BLaER1 treated with 17β-estradiol and CSF1 and Interleukin-3, amounts not matched to agents 10 nM and 100 nM (cell line): ENCODE measurements at regions not wholly inside any gene's neighbourhood (a gene's known extent, or its start where the extent isn't known, plus 50 kb on each side); places are given as distances from the start of the nearest gene placed in this dataset.

ENCODE experiments used
- H3K27ac ChIP-seq, 11 experiments: shearing (Covaris generic); formaldehyde crosslinking; 2 replicates each; pipeline ENCODE4 v1.8.1; 2022
- H3K27me3 ChIP-seq, 11 experiments: shearing (Covaris generic); formaldehyde crosslinking; 2 replicates each; pipeline ENCODE4 v1.8.1; 2022
- H3K36me3 ChIP-seq, 11 experiments: shearing (Covaris generic); formaldehyde crosslinking; 2 replicates each; pipeline ENCODE4 v1.8.1; 2022
- H3K4me1 ChIP-seq, 10 experiments: shearing (Covaris generic); formaldehyde crosslinking; 2 replicates each; pipeline ENCODE4 v1.8.1; 2022
- H3K4me2 ChIP-seq, 11 experiments: shearing (Covaris generic); formaldehyde crosslinking; 2 replicates each; pipeline ENCODE4 v1.8.1; 2022
- H3K4me3 ChIP-seq, 10 experiments: shearing (Covaris generic); formaldehyde crosslinking; 2 replicates each; pipeline ENCODE4 v1.8.1; 2022
- H3K9ac ChIP-seq, 11 experiments: shearing (Covaris generic); formaldehyde crosslinking; 2 replicates each; pipeline ENCODE4 v1.8.1; 2022
- H3K9me3 ChIP-seq, 11 experiments: shearing (Covaris generic); formaldehyde crosslinking; replicated peaks in 1 of 11; 2 replicates each; pipeline ENCODE4 v1.8.1; 2022
- H4K20me1 ChIP-seq, 11 experiments: shearing (Covaris generic); formaldehyde crosslinking; 2 replicates each; pipeline ENCODE4 v1.8.1; 2022
- Cebpa-rat ChIP-seq, 11 experiments: shearing (Covaris generic); IDR thresholded peaks; 2 replicates each; pipeline ENCODE4 v1.8.1; 2022

- H3K36me3 ChIP-seq, result no peaks in the 10 kb centered on the region
- H3K4me1 ChIP-seq, result no peaks in the 10 kb centered on the region
- no peaks in the 10 kb centered on the region for H3K27me3 ChIP-seq
- no peak overlapping the region for H3K27ac ChIP-seq
- TF ChIP-seq Cebpa-rat (IDR thresholded peaks at IDR 0.05), result no peak
- no peaks in the 10 kb centered on the region for H4K20me1 ChIP-seq
- H3K9me3 ChIP-seq, result no peaks in the 10 kb centered on the region
- H3K9ac ChIP-seq, result no peak overlapping the region
- H3K4me2 ChIP-seq, result no peak overlapping the region
- no peak overlapping the region for H3K4me3 ChIP-seq
Observed at GRCh38 chr2:19078709-19079108, 279.7 kb downstream of the OSR1 start.

DNA sequence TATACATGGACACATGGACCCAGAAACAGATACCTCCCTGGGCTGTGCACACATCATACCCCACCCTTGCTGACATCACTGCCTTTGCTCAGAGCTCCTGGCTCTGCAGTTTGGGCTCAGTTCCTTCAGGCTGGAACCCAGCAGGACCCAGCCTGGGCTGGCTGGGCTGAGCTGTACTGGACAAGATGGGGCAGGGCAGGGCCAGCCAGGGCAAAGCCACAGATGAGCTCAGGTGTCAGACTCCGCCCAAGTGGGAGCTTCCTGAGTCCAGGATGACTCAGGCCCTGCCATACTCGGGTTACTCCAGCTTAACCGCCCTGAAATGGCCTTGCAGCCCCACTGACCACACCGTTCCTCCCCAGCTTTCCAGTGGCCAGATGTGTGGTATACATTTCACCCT is 284.9 kb downstream of the OSR1 start:
- no peak overlapping the region for H3K4me2 ChIP-seq
- H3K27me3 ChIP-seq, result no peaks in the 10 kb centered on the region
- no peaks in the 10 kb centered on the region for H3K4me1 ChIP-seq
- TF ChIP-seq Cebpa-rat (IDR thresholded peaks at IDR 0.05), result no peak
- H3K36me3 ChIP-seq, result no peaks in the 10 kb centered on the region
- H3K27ac ChIP-seq, result no peak overlapping the region
- H3K9me3 ChIP-seq, result no peaks in the 10 kb centered on the region
- H4K20me1 ChIP-seq, result no peaks in the 10 kb centered on the region
- no peak overlapping the region for H3K4me3 ChIP-seq
- H3K9ac ChIP-seq, result no peak overlapping the region

DNA sequence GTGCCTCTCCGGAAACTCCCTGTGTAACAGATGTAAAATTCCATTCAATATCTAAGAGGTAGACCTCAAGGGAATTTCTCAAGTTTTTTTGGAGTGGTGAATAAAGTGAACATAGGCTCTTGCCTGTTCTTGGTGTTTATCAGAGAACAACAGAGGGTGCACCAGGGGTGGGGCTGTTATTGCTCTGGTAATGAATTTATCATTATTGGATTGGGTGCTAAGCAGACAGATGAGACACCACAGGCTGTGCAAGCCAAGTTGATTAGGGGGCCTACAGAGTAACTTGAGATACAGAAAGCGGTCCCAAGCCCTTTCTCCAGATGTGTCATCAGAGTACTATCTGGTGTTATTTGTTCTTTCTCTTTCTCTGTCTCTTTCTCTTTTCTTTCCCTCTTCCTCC is 286.3 kb downstream of the OSR1 start:
- H3K9me3 ChIP-seq, result no peaks in the 10 kb centered on the region
- no peak for TF ChIP-seq Cebpa-rat (IDR thresholded peaks at IDR 0.05)

GRCh38 chr2:19070886-19071285 is 287.5 kb downstream of the OSR1 start:
- Histone ChIP-seq H3K9ac (no peak overlapping the region), H3K27me3 (no peaks in the 10 kb centered on the region), H3K36me3 (no peaks in the 10 kb centered on the region), H4K20me1 (no peaks in the 10 kb centered on the region), H3K4me2 (no peak overlapping the region), H3K4me3 (no peak overlapping the region), H3K4me1 (no peaks in the 10 kb centered on the region), H3K27ac (no peak overlapping the region), H3K9me3 (no peaks in the 10 kb centered on the region)
- no peak for TF ChIP-seq Cebpa-rat (IDR thresholded peaks at IDR 0.05)

More for the DNA sequence above, 286.3 kb downstream of the OSR1 start:
- no peaks in the 10 kb centered on the region for H3K36me3 ChIP-seq
- no peaks in the 10 kb centered on the region for H4K20me1 ChIP-seq
- H3K27ac ChIP-seq, result no peak overlapping the region
- H3K4me2 ChIP-seq, result no peak overlapping the region
- no peaks in the 10 kb centered on the region for H3K4me1 ChIP-seq
- H3K27me3 ChIP-seq, result no peaks in the 10 kb centered on the region
- no peak overlapping the region for H3K9ac ChIP-seq
- H3K4me3 ChIP-seq, result no peak overlapping the region

DNA sequence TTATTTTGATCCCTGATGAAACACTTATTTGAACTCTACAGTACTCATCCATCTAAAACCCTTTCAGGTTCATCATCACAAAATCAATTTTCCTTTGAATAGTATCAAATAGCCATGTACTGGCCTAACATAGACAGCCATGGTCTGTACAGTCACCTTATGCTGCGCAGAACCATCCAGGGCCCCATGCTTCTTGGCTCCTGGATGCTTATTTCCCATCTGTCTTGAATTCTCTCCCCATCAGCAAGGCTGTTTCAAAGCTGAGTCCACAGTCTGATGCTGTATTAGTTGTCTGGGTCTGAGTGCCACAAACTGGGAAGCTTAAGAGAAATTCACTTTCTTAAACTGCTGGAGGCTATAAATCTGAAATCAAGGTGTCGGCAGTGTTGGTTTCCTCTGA is 290.2 kb downstream of the OSR1 start:
- H3K4me2 ChIP-seq, result no peak overlapping the region
- no peak overlapping the region for H3K9ac ChIP-seq
- no peak overlapping the region for H3K27ac ChIP-seq
- no peaks in the 10 kb centered on the region for H3K9me3 ChIP-seq
- no peak overlapping the region for H3K4me3 ChIP-seq
- H4K20me1 ChIP-seq, result no peaks in the 10 kb centered on the region
- no peaks in the 10 kb centered on the region for H3K27me3 ChIP-seq
- no peaks in the 10 kb centered on the region for H3K4me1 ChIP-seq
- no peaks in the 10 kb centered on the region for H3K36me3 ChIP-seq
- no peak for TF ChIP-seq Cebpa-rat (IDR thresholded peaks at IDR 0.05)

GRCh38 chr2:19062370-19062769 is 296.1 kb downstream of the OSR1 start:
- no peaks in the 10 kb centered on the region for H3K4me1 ChIP-seq
- H3K9me3 ChIP-seq, result no peaks in the 10 kb centered on the region
- H3K4me3 ChIP-seq, result no peak overlapping the region
- no peak overlapping the region for H3K4me2 ChIP-seq
- no peak for TF ChIP-seq Cebpa-rat (IDR thresholded peaks at IDR 0.05)
- no peak overlapping the region for H3K27ac ChIP-seq
- no peaks in the 10 kb centered on the region for H4K20me1 ChIP-seq
- no peak overlapping the region for H3K9ac ChIP-seq
- no peaks in the 10 kb centered on the region for H3K27me3 ChIP-seq
- H3K36me3 ChIP-seq, result no peaks in the 10 kb centered on the region

DNA sequence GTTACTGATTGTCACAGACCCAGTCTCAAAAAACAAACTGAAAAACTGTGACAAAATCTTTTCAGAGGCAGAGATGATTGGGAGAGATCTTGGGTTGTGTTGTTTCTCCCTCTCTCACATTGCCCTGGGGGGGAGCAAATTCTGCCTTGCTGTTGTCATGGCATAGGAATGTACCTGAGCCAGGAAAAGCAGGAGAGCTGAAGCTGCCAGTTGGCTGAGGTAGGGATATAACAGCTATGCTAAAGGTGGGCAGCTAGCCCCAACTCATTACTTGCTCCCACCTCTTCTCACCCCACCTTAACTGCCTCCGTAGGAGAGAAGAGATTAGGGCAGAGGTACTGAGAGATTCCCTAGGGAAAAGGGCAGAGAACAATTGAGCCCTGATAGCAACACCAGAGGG is 299.3 kb downstream of the OSR1 start:
- Histone ChIP-seq H3K4me3 (no peak overlapping the region), H3K4me1 (no peaks in the 10 kb centered on the region), H3K27ac (no peak overlapping the region), H3K9me3 (0 out of 22 replicates have a peak, but pooled peaks cover 0 to 3% (median 0%) of the 10 kb centered on the region in 11 experiments), H3K4me2 (no peak overlapping the region), H4K20me1 (no peaks in the 10 kb centered on the region), H3K36me3 (no peaks in the 10 kb centered on the region), H3K27me3 (no peaks in the 10 kb centered on the region), H3K9ac (no peak overlapping the region)
- no peak for TF ChIP-seq Cebpa-rat (IDR thresholded peaks at IDR 0.05)

DNA sequence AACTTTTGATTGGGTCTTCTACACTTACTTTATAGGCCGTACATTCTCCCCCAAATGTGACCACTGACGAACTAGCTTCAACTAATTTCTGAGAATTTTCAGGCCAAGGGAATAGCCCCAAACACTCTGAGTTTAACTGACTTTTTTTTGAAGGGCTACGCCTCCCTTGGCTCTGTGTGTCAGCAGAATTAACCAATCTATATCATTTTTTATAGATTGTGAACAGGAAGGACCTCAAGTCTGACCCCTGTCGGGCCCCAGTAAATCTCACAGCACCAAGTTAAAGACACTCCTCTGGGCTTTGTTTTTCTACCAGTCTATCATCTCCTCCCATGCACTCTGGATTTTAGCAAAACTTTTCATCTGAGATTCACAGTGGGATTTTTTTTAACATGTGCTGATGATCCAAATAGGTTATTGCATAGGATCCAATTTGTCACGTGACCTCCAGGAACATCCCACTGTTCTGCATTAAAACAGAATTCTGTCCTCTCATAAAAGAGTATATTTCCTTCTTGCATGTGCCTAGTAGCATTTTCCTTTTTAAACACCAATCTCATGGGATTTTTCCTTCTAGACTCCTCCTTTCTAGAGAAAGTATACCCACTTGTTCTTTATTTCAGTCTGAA is 307.1 kb downstream of the OSR1 start:
- Histone ChIP-seq H3K4me2 (peak overlapping the region in 2 of 11 experiments; percentile 8 to 35; a peak in 1 of 22 replicates), H4K20me1 (no peaks in the 10 kb centered on the region), H3K36me3 (no peaks in the 10 kb centered on the region), H3K9ac (no peak overlapping the region), H3K9me3 (0 out of 22 replicates have a peak, but pooled peaks cover 0 to 8% (median 0%) of the 10 kb centered on the region in 11 experiments), H3K27me3 (no peaks in the 10 kb centered on the region), H3K27ac (no peak overlapping the region), H3K4me1 (peaks cover 0 to 6% (median 0%) of the 10 kb centered on the region in 10 experiments; a peak in 2 of 20 replicates), H3K4me3 (no peak overlapping the region)
- no peak for TF ChIP-seq Cebpa-rat (IDR thresholded peaks at IDR 0.05)

DNA sequence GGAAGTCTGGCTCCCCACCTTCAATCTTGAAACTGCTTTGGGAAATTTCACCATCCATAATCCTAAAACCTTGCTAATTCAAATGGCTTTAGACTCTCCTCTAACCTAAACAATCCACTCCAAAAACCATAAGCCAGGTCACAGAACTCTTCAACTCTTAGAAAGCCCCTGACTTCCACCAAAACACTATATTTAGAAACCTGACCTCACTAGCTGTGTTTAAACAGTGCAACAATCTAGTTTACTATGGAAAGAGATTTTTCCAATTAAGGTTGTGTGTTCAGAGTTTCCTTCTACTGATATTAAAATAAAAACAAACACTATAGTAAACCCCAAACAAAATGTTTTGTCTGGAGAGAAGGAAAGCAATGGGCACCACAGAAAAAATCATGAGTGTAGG is 308.1 kb downstream of the OSR1 start:
- no peak overlapping the region for H3K27ac ChIP-seq
- TF ChIP-seq Cebpa-rat (IDR thresholded peaks at IDR 0.05), result no peak
- peaks cover 0 to 6% (median 0%) of the 10 kb centered on the region in 10 experiments; a peak in 2 of 20 replicates for H3K4me1 ChIP-seq
- no peaks in the 10 kb centered on the region for H3K27me3 ChIP-seq
- no peaks in the 10 kb centered on the region for H3K36me3 ChIP-seq
- no peak overlapping the region for H3K4me3 ChIP-seq
- no peaks in the 10 kb centered on the region for H4K20me1 ChIP-seq
- no peak overlapping the region for H3K4me2 ChIP-seq
- H3K9me3 ChIP-seq, result 0 out of 22 replicates have a peak, but pooled peaks cover 0 to 8% (median 0%) of the 10 kb centered on the region in 11 experiments
- H3K9ac ChIP-seq, result no peak overlapping the region

DNA sequence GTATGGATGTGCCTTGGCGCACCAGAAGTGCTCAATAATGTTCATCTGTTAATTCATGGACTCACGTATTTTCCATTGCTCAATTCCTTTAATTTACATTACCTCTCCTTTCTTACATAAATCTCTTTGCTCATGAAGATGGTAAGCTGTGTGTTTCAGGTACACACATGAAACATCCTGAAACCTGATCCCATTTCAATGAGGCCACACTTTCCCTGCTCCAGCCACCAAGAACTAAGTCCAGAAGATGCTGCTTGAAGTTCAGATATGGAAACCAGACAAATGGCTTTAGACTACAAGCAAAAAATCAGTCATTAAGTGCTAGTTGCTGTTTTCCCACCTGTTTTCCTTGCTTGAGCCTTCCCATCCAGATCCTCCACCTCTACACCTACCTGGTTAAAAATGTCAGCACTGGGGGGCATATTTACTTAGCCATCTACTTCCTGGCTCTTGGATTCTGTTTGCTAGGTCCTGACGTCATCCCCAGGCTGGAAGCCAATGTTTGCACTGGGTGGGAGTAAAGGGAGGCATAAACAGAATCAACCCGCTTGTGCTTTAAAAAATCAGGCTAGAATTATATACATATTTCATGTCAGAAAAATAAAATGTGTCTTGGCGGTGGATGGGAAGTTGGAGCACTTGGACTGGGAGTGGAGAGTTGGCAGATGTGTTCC is 309.7 kb downstream of the OSR1 start:
- TF ChIP-seq Cebpa-rat (IDR thresholded peaks at IDR 0.05), result no peak
- Histone ChIP-seq H3K27ac (no peak overlapping the region), H3K4me2 (no peak overlapping the region), H3K4me3 (no peak overlapping the region), H3K27me3 (no peaks in the 10 kb centered on the region), H3K9me3 (0 out of 22 replicates have a peak, but pooled peaks cover 0 to 1% (median 0%) of the 10 kb centered on the region in 11 experiments), H4K20me1 (no peaks in the 10 kb centered on the region), H3K36me3 (no peaks in the 10 kb centered on the region), H3K9ac (no peak overlapping the region), H3K4me1 (peaks cover 0 to 6% (median 0%) of the 10 kb centered on the region in 10 experiments; a peak in 2 of 20 replicates)
